Amniotic epithelial cell (primary cell): ENCODE measurements at regions not wholly inside any gene's neighbourhood (a gene's known extent, or its start where the extent isn't known, plus 50 kb on each side); places are given as distances from the start of the nearest gene placed in this dataset.
"Not testable (repeated sequence)": the region's sequence is repeated elsewhere in the genome, so short reads cannot be mapped to it uniquely, and the experiment has no call there.

Experiments
- DNase-seq: peaks from one replicate; pipeline ENCODE4 v3.0.0-alpha.2; 2010; ENCODE audit warnings: low read depth

GRCh38 chr4:52373650-52374049, 285.5 kb downstream of the USP46 start:
- no peak for DNase-seq

GRCh38 chr4:52374877-52375276, 284.2 kb downstream of the USP46 start:
- no peak for DNase-seq

DNA sequence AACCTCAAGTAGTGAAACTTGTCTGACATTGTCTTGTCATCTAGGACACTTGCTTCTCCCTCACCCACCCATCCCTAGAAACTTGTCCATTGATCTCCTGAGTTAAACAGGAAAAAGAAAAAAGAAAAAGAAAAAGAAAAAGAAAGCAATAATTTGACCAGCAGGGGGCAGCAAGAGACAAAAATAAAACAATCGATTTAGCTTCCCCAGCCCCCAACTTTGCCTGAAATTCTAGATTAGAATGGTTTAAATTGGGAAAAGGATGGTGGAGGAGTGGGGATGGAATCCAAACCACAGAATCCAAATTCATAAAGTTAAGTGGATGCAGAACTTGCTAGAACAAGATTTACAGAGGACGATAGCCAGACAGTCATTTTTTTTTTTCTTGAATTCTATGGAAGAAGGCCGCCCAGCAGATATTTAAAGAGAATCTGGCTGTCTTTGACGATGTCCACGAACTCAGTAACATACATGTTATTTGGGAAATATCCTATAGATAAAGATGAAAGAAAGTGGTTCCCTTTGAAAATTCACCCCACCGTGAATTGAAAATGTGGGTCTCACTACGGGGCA, 282.9 kb downstream of the USP46 start:
- DNase-seq = peak; percentile 43

GRCh38 chr4:52377563-52377962, 281.5 kb downstream of the USP46 start:
- peak; percentile 1 for DNase-seq

DNA sequence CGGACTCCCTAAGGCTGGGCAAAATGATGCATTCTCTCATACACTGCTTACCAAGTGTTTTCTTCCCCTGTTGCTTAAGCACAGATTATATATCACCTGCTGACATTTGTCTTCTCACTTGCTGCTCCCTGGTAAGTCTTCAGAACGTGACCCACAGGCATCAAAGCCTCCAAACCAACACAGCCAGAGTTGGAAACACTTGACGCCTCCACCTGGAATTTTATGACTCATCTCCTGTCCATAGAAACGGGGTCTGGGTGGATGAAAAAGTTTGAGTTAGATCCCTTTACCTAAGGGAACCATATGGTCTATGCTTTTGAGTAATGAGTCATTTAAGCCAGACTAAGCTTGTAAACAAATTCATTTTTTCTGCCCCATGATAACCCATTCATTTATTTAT, 251.6 kb downstream of the USP46 start:
- DNase-seq = no peak

GRCh38 chr4:52408032-52408431, 251.1 kb downstream of the USP46 start:
- no peak for DNase-seq

DNA sequence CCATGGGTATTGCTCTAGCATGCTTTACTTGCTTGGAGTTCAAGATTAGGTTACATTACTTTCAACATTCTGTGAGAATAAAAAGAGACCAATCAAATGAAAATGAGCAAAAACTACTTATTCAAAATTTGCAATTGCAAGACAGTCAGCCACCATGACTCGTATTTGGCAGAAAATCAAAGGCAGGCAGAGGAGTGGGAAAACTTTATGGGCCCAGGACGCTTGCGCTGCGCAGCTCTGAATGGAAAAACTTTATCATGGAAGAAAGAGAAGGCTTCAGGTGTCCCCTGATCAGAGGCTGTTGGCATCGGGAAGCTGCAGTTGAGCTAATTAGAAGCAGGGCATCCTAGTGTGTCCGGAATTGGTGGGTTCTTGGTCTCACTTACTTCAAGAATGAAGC, 250.6 kb downstream of the USP46 start:
- no peak for DNase-seq

DNA sequence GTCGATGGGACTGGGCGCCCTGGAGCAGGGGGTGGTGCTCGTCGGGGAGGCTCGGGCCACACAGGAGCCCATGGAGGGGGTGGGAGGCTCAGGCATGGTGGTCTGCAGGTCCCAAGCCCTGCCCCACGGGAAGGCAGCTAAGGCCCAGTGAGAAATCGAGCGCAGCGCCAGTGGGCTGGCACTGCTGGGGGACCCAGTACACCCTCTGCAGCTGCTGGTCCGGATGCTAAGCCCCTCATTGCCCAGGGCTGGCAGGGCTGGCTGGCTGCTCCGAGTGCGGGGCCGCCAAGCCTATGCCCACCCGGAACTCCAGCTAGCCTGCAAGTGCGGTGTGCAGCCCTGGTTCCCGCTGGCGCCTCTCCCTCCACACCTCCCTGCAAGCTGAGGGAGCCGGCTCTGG, 249.3 kb downstream of the USP46 start:
- DNase-seq = not testable (repeated sequence)

- no peak for DNase-seq
These were observed 248.1 kb downstream of the USP46 start for GRCh38 chr4:52410971-52411370.

GRCh38 chr4:52420330-52420729, 238.8 kb downstream of the USP46 start:
- DNase-seq = no peak

- no peak for DNase-seq
These were observed 237.3 kb downstream of the USP46 start for GRCh38 chr4:52421811-52422213.

- no peak for DNase-seq
These were observed 235.1 kb downstream of the USP46 start for GRCh38 chr4:52423967-52424366.

- no peak for DNase-seq
These were observed 233.3 kb downstream of the USP46 start for GRCh38 chr4:52425751-52426326.

GRCh38 chr4:52431410-52431809, 227.7 kb downstream of the USP46 start:
- DNase-seq = no peak

DNA sequence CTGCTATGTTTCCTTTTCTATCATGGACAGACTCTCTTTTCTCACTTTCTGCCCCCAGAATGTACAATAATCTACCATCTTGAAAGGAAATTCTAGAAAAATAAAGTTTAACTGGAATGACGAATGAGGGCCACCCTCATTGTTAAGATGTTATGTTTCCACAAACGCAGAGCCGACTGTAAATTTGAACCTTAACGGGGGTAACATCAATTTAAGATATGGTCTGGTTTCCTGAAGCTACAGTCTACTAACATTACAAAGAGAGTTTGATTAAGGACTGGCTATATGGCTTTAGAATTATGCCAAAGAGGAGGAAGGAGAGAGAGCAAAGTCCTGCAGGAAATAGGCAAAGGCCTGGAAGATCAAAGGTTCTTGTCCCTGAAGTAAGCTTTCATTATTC, 227.2 kb downstream of the USP46 start:
- no peak for DNase-seq

- not testable (repeated sequence) for DNase-seq
These were observed 216.6 kb downstream of the USP46 start for GRCh38 chr4:52442524-52442923.

GRCh38 chr4:52472444-52472843, 186.7 kb downstream of the USP46 start:
- no peak for DNase-seq

GRCh38 chr4:52477191-52477780, 181.8 kb downstream of the USP46 start:
- peak; percentile 1 for DNase-seq

- no peak for DNase-seq
These were observed 175.8 kb downstream of the USP46 start for GRCh38 chr4:52483186-52483890.

DNA sequence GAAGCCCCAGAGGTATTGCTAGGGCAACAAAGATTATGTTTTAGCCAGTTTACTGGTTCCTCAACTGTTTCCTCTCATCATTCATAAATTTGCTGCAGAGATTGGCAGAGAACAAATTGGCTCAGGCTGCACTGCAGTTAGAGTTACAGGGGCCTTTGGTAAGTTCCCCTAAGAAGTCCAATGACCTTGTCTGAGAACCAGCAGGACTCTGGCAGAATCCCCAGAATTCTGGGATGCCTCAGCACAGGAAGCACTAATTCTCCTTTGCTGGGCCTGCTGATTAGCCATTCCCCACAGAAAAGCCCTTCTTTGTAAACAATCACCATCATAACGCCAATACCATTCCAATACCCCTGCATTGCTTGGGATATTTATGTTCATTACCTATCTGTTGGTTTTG, 151.3 kb downstream of the USP46 start:
- no peak for DNase-seq

GRCh38 chr4:52510939-52511565, 148.0 kb downstream of the USP46 start:
- no peak for DNase-seq

- DNase-seq = no peak
These were observed 147.3 kb downstream of the USP46 start for GRCh38 chr4:52511825-52512224.

DNA sequence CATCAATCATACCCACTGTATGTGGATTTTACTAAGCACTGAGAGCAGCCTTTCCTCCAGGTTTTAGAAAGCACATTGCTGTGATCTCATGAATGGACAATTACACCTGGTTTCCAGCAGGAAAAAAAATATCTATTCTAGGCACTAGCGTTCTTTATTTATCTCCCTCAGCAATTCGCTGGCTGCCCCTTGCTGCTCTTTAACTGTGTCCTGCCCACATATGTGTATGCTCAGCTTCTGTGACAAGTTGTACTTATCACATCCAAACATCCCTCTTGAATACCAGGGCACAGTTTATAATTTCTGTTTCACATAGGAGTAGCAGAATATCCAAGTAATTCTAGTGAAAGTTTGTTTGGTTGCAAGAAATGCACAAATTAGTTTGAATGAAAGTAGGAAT, 146.8 kb downstream of the USP46 start:
- no peak for DNase-seq
